ENCODE measurements at regions not wholly inside any gene's neighbourhood (a gene's known extent, or its start where the extent isn't known, plus 50 kb on each side); places are given as distances from the start of the nearest gene placed in this dataset.

GRCh38 chr5:23840083-23840482 lies 332.7 kb downstream of the PRDM9 start:
- Histone ChIP-seq H3K27me3 (ENCODE audit: insufficient read depth, low read depth) (no peaks in the 10 kb centered on the region), H3K36me3 (ENCODE audit: low read depth) (no peaks in the 10 kb centered on the region), H3K4me1 (replicated peaks; ENCODE audit: insufficient read depth) (no peaks in the 10 kb centered on the region), H3K4me2 (no peak overlapping the region), H4K20me1 (ENCODE audit: insufficient read depth) (no peaks in the 10 kb centered on the region), H3F3A (ENCODE audit: insufficient read depth, low read depth) (no peaks in the 10 kb centered on the region), H3K79me2 (ENCODE audit: low read depth) (no peaks in the 10 kb centered on the region), H3K9me2 (ENCODE audit: insufficient read depth) (0 out of 2 replicates have a peak, but pooled peaks cover 4% of the 10 kb centered on the region), H2AFZ (no peak overlapping the region), H3K9me3 (ENCODE audit: insufficient read depth, low read depth) (no peaks in the 10 kb centered on the region), H3K4me3 (no peak overlapping the region), H3K27ac (no peak overlapping the region)
- 0 out of 2 replicates have a peak, but pooled peaks have one; percentile 24 for TF ChIP-seq CTCF (conservative IDR thresholded peaks at IDR 0.05)
- TF ChIP-seq EZH2 (IDR thresholded peaks at IDR 0.05; ENCODE audit: low read depth), result no peak
- intact Hi-C loops (cut with micrococcal nuclease; ENCODE audit: unreplicated experiment), result no loop called here
- no peak for DNase-seq
- BruUV-seq (replicated peaks), result no TSS peak
- ChIA-PET CTCF (no interaction called here), POLR2A (ENCODE audit: unreplicated experiment) (no interaction called here)

- POLR2A ChIA-PET (ENCODE audit: unreplicated experiment), result no interaction called here
- Histone ChIP-seq H2AFZ (no peak overlapping the region), H3K27ac (no peak overlapping the region), H3K27me3 (ENCODE audit: insufficient read depth, low read depth) (no peaks in the 10 kb centered on the region), H3K79me2 (ENCODE audit: low read depth) (no peaks in the 10 kb centered on the region), H3K4me3 (no peak overlapping the region), H3K36me3 (ENCODE audit: low read depth) (no peaks in the 10 kb centered on the region), H3K9me2 (ENCODE audit: insufficient read depth) (no peaks in the 10 kb centered on the region), H3K4me2 (no peak overlapping the region), H3K9me3 (ENCODE audit: insufficient read depth, low read depth) (no peaks in the 10 kb centered on the region), H3K4me1 (replicated peaks; ENCODE audit: insufficient read depth) (no peaks in the 10 kb centered on the region), H4K20me1 (ENCODE audit: insufficient read depth) (no peaks in the 10 kb centered on the region), H3F3A (ENCODE audit: insufficient read depth, low read depth) (no peaks in the 10 kb centered on the region)
- no peak for TF ChIP-seq EZH2 (IDR thresholded peaks at IDR 0.05; ENCODE audit: low read depth)
- TF ChIP-seq CTCF (conservative IDR thresholded peaks at IDR 0.05), result no peak
- intact Hi-C loops (cut with micrococcal nuclease; ENCODE audit: unreplicated experiment), result no loop called here
- CTCF ChIA-PET, result no interaction called here
- no peak for DNase-seq
- BruUV-seq (replicated peaks), result no TSS peak
Measured at GRCh38 chr5:23864786-23865185, 357.4 kb downstream of the PRDM9 start.

- H4K20me1 ChIP-seq (ENCODE audit: insufficient read depth), result no peaks in the 10 kb centered on the region
- intact Hi-C loops (cut with micrococcal nuclease; ENCODE audit: unreplicated experiment), result no loop called here
- H3K36me3 ChIP-seq (ENCODE audit: low read depth), result no peaks in the 10 kb centered on the region
- H3K27me3 ChIP-seq (ENCODE audit: insufficient read depth, low read depth), result no peaks in the 10 kb centered on the region
- BruUV-seq (replicated peaks), result no TSS peak
- H3K9me2 ChIP-seq (ENCODE audit: insufficient read depth), result no peaks in the 10 kb centered on the region
- no peak overlapping the region for H3K4me3 ChIP-seq
- no peak overlapping the region for H2AFZ ChIP-seq
- H3K27ac ChIP-seq, result no peak overlapping the region
- no peaks in the 10 kb centered on the region for H3K79me2 ChIP-seq (ENCODE audit: low read depth)
- POLR2A ChIA-PET (ENCODE audit: unreplicated experiment), result no interaction called here
- CTCF ChIA-PET, result no interaction called here
- no peaks in the 10 kb centered on the region for H3F3A ChIP-seq (ENCODE audit: insufficient read depth, low read depth)
- H3K4me1 ChIP-seq (replicated peaks; ENCODE audit: insufficient read depth), result no peaks in the 10 kb centered on the region
- no peaks in the 10 kb centered on the region for H3K9me3 ChIP-seq (ENCODE audit: insufficient read depth, low read depth)
- DNase-seq, result no peak
- H3K4me2 ChIP-seq, result no peak overlapping the region
- no peak for TF ChIP-seq EZH2 (IDR thresholded peaks at IDR 0.05; ENCODE audit: low read depth)
Measured at GRCh38 chr5:23877847-23878246, 370.4 kb downstream of the PRDM9 start.

- no peak for DNase-seq
- POLR2A ChIA-PET (ENCODE audit: unreplicated experiment), result interaction anchor here (0.6 kb wide), 1 partner anchor 58 kb away, joined by 3 read pairs; no protein-coding TSS in a partner anchor
- Histone ChIP-seq H3K4me2 (no peak overlapping the region), H3K36me3 (ENCODE audit: low read depth) (no peaks in the 10 kb centered on the region), H4K20me1 (ENCODE audit: insufficient read depth) (no peaks in the 10 kb centered on the region), H3K4me1 (replicated peaks; ENCODE audit: insufficient read depth) (no peaks in the 10 kb centered on the region), H3K27ac (no peak overlapping the region), H3K79me2 (ENCODE audit: low read depth) (no peaks in the 10 kb centered on the region), H3K9me3 (ENCODE audit: insufficient read depth, low read depth) (no peaks in the 10 kb centered on the region), H3K4me3 (no peak overlapping the region), H3K27me3 (ENCODE audit: insufficient read depth, low read depth) (no peaks in the 10 kb centered on the region), H3F3A (ENCODE audit: insufficient read depth, low read depth) (no peaks in the 10 kb centered on the region), H3K9me2 (ENCODE audit: insufficient read depth) (no peaks in the 10 kb centered on the region), H2AFZ (no peak overlapping the region)
- BruUV-seq (replicated peaks), result no TSS peak
- intact Hi-C loops (cut with micrococcal nuclease; ENCODE audit: unreplicated experiment), result no loop called here
- TF ChIP-seq CTCF (conservative IDR thresholded peaks at IDR 0.05) (no peak), EZH2 (IDR thresholded peaks at IDR 0.05; ENCODE audit: low read depth) (no peak)
- CTCF ChIA-PET, result no interaction called here
Measured at GRCh38 chr5:23884405-23885031, 377.1 kb downstream of the PRDM9 start.

All from PC-9 (cell line).